Fibroblast of lung (primary cell): ENCODE measurements at regions not wholly inside any gene's neighbourhood (a gene's known extent, or its start where the extent isn't known, plus 50 kb on each side); places are given as distances from the start of the nearest gene placed in this dataset.

ENCODE experiments used
- CTCF ChIP-seq, 2 donors: IDR thresholded peaks in 1 of 2; conservative IDR thresholded peaks in 1 of 2; 1 replicate in 1 of 2; 2 replicates in 1 of 2; pipeline ENCODE4 v1.5.1; 2011 to 2012; ENCODE audit warnings: low read length in 2 of 2, control low read depth in 1 of 2, inconsistent platforms in 1 of 2, low read depth in 1 of 2, mild to moderate bottlenecking in 1 of 2
- EZH2 ChIP-seq: IDR thresholded peaks from 2 replicates; pipeline ENCODE4 v1.5.1; 2012; ENCODE audit warnings: low read length, control low read depth, mild to moderate bottlenecking; ENCODE audit errors: missing control alignments

- no peak for TF ChIP-seq CTCF (conservative IDR thresholded peaks at IDR 0.05 in 1 of 2, IDR thresholded peaks at IDR 0.05 in 1 of 2; ENCODE audit: low read depth in 1 of 2, low read length in 2 of 2)
- TF ChIP-seq EZH2: no peak
Observed at GRCh38 chr11:112523031-112523430, 262.4 kb upstream of the PLET1 start.
